ENCODE measurements at regions not wholly inside any gene's neighbourhood (a gene's known extent, or its start where the extent isn't known, plus 50 kb on each side); places are given as distances from the start of the nearest gene placed in this dataset.
A peak's percentile ranks its signal among the peaks of the same experiment; 100 is the strongest.

DNA sequence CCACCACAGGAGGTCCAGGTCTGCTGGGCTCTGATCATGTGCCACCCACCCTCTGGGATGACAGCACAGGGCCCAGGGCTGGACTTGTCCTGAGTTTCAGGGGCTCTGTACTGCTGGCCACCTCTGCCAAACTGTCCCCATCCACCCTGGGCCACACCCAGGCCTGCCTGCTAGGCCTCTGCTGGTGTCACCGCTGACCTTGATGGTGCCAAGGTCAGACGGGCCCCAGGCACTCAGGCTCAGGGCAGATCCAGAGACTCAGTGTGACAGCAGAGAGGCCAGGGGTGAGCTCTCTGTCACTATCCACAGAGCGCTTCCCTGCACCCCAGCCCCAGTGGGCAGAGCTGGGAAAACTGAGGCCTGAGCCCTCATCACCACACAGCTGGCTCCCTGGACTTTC, 75.6 kb downstream of the RMI2 start:
- no TSS peak for BruUV-seq (replicated peaks)
- Histone ChIP-seq H3K4me1 (ENCODE audit: insufficient read depth, low read length, poor library complexity, severe bottlenecking) (peaks cover 7% of the 10 kb centered on the region), H3K36me3 (ENCODE audit: insufficient read depth, low read length) (no peaks in the 10 kb centered on the region), H3K9me2 (ENCODE audit: insufficient read depth, low read length) (no peaks in the 10 kb centered on the region), H3K4me3 (ENCODE audit: low read depth, low read length, poor library complexity, severe bottlenecking) (no peak overlapping the region), H3K9me3 (ENCODE audit: low read length) (no peaks in the 10 kb centered on the region), H3K27ac (ENCODE audit: low read depth, low read length, poor library complexity, severe bottlenecking) (no peak overlapping the region), H4K20me1 (ENCODE audit: insufficient read depth, low read length) (no peaks in the 10 kb centered on the region), H3K4me2 (ENCODE audit: low read length) (no peak overlapping the region), H2AFZ (ENCODE audit: low read length) (no peak overlapping the region), H3K79me2 (ENCODE audit: insufficient read depth, low read depth, low read length) (no peaks in the 10 kb centered on the region)
- POLR2A ChIA-PET, result interaction anchor here (0.6 kb wide), 1 partner anchor 137 kb away, joined by 3 read pairs; no protein-coding TSS in a partner anchor
- DNase-seq (ENCODE audit: low spot score), result no peak
- intact Hi-C loops (cut with micrococcal nuclease; ENCODE audit: unreplicated experiment), result no loop called here
- CTCF ChIA-PET (ENCODE audit: unreplicated experiment), result no interaction called here
- TF ChIP-seq, protein P1, sequence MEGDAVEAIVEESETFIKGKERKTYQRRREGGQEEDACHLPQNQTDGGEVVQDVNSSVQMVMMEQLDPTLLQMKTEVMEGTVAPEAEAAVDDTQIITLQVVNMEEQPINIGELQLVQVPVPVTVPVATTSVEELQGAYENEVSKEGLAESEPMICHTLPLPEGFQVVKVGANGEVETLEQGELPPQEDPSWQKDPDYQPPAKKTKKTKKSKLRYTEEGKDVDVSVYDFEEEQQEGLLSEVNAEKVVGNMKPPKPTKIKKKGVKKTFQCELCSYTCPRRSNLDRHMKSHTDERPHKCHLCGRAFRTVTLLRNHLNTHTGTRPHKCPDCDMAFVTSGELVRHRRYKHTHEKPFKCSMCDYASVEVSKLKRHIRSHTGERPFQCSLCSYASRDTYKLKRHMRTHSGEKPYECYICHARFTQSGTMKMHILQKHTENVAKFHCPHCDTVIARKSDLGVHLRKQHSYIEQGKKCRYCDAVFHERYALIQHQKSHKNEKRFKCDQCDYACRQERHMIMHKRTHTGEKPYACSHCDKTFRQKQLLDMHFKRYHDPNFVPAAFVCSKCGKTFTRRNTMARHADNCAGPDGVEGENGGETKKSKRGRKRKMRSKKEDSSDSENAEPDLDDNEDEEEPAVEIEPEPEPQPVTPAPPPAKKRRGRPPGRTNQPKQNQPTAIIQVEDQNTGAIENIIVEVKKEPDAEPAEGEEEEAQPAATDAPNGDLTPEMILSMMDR (conservative IDR thresholded peaks at IDR 0.05; ENCODE audit: low read length), result no peak

DNA sequence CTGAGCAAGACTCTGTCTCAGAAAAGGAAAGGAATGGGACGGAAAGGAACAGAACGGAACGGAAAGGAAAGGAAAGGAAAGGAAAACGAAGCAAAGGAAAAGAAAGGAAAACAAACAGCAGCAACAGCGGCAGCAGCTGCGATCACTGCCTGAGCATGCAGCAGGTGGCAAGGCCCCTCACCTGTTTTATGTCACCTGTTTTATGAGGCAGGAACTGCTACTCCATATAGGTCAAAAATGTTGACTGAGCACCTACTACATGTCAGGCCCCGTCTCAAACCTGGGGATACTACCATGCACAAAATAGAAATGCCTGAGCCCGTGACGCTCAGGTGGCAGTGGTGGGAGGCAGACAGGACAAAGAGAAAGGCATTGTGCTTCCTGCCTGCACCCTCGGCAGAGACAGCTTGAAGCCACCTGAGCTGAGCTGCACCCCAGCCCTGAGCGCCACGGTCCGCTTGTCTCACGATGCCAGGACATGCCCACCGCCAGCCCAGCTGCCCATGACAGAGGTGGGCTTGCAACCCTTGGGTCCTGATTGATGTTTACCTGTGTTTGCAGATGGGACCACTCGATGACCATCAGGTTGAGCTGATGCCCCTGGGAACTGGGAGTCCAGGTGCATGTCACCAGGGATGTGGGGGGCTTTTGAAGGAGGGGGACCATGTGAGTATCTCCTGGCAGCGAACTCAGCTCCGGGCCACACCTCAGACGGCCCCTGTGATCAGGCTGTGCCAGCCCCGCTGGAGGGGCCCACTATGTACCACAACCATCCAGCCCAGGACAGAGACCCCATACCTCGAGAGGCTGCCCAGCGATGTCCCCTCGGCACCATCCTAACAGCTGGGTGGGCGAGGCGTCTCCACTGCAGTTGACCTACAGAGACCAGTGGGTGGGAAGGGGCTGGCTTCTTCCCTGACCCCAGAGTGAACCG, 77.4 kb downstream of the RMI2 start:
- peaks cover 7% of the 10 kb centered on the region for H3K4me1 ChIP-seq (ENCODE audit: insufficient read depth, low read length, poor library complexity, severe bottlenecking)
- no peak overlapping the region for H2AFZ ChIP-seq (ENCODE audit: low read length)
- no peaks in the 10 kb centered on the region for H3K9me3 ChIP-seq (ENCODE audit: low read length)
- H3K4me2 ChIP-seq (ENCODE audit: low read length), result no peak overlapping the region
- H3K9me2 ChIP-seq (ENCODE audit: insufficient read depth, low read length), result no peaks in the 10 kb centered on the region
- no peaks in the 10 kb centered on the region for H3K79me2 ChIP-seq (ENCODE audit: insufficient read depth, low read depth, low read length)
- peak; percentile 15 for DNase-seq (ENCODE audit: low spot score)
- POLR2A ChIA-PET, result interaction anchor here (1.0 kb wide), 1 partner anchor 212 kb away, joined by 3 read pairs; no protein-coding TSS in a partner anchor
- CTCF ChIA-PET (ENCODE audit: unreplicated experiment), result no interaction called here
- no peaks in the 10 kb centered on the region for H3K36me3 ChIP-seq (ENCODE audit: insufficient read depth, low read length)
- no peaks in the 10 kb centered on the region for H4K20me1 ChIP-seq (ENCODE audit: insufficient read depth, low read length)
- intact Hi-C loops (cut with micrococcal nuclease; ENCODE audit: unreplicated experiment), result no loop called here
- BruUV-seq (replicated peaks), result no TSS peak
- TF ChIP-seq EZH2phosphoT487 (IDR thresholded peaks at IDR 0.05; ENCODE audit: borderline replicate concordance, low read depth, low read length), result no peak
- TF ChIP-seq, protein P1 (conservative IDR thresholded peaks at IDR 0.05; ENCODE audit: low read length), result no peak
- no peak overlapping the region for H3K27ac ChIP-seq (ENCODE audit: low read depth, low read length, poor library complexity, severe bottlenecking)
- H3K4me3 ChIP-seq (ENCODE audit: low read depth, low read length, poor library complexity, severe bottlenecking), result no peak overlapping the region
